ENCODE measurements at regions not wholly inside any gene's neighbourhood (a gene's known extent, or its start where the extent isn't known, plus 50 kb on each side); places are given as distances from the start of the nearest gene placed in this dataset.

DNA sequence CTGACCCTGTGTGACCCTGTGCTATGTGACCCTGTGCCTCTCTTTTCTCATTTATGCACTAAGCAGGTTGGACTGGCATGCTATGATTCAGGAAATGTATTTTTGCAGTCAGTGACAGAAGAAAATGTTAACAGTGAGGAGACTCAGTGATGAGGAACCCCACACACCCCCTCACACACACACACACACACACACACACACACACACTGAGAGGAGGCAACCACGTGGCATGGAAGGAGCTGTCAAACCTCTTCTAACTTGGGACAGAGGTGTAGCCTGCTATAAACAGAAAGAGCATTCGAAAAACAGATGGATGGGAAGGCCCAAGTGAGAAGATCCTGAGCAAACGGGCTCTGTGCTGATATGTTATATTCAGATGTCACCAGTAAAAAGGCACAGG lies 57.9 kb upstream of the GRIA1 start:
- no peak for TF ChIP-seq POLR2A (IDR thresholded peaks at IDR 0.05; ENCODE audit: low read depth, low read length)
- TF ChIP-seq FOS (IDR thresholded peaks at IDR 0.05; ENCODE audit: borderline replicate concordance, extremely low read depth, insufficient read length), result no peak
- TF ChIP-seq EZH2 (IDR thresholded peaks at IDR 0.05; ENCODE audit: borderline replicate concordance, control insufficient read depth, low read depth, low read length), result no peak
- TF ChIP-seq CTCF (IDR thresholded peaks at IDR 0.05 in 2 of 3, conservative IDR thresholded peaks at IDR 0.05 in 1 of 3; ENCODE audit: control insufficient read depth in 2 of 3, extremely low read depth in 1 of 3, insufficient read depth in 1 of 3, low read depth in 3 of 3, low read length in 3 of 3), result no peak
- no peak for TF ChIP-seq EGR1 (IDR thresholded peaks at IDR 0.05; ENCODE audit: borderline replicate concordance in 1 of 2, low read depth in 2 of 2, low read length in 2 of 2)
- TF ChIP-seq SPI1 (IDR thresholded peaks at IDR 0.05; ENCODE audit: borderline replicate concordance, insufficient read depth, low read depth, low read length), result no peak
